K562 (cell line): ENCODE measurements at regions not wholly inside any gene's neighbourhood (a gene's known extent, or its start where the extent isn't known, plus 50 kb on each side); places are given as distances from the start of the nearest gene placed in this dataset.

ENCODE experiments used
- ATAC-seq: fragments of 200-7000 bp; cut with Tn5 transposase; 3 replicates; pipeline ENCODE4 v1.9.1; 2020; ENCODE audit warnings: moderate library complexity
- BruUV-seq: library from RNA; stranded (reverse); fragments of 400-500 nt; replicated peaks from 2 replicates; lab custom pipeline; 2021; lab: Mats Ljungman, UMichigan
- CTCF ChIA-PET: fragments of 300-600 bp; formaldehyde crosslinking; extraction: SDS; loops from one replicate; lab custom pipeline; 2021; ENCODE audit warnings: low intra/inter-chr PET ratio; lab: Yijun Ruan, JAX
- POLR2A ChIA-PET: fragments of 300-600, 350-650 bp; sonication (Branson Sonifier 250); formaldehyde crosslinking; extraction: SDS; loops from one replicate; lab custom pipeline; 2021; ENCODE audit warnings: antibody characterized with exemption, inconsistent platforms; lab: Yijun Ruan, JAX
- DNase-seq, 4 experiments: peaks; one replicate each; pipeline versions ENCODE4 v3.0.0 to v3.0.0-alpha.2; 2011 to 2018; ENCODE audit warnings: low spot score in 3 of 4, mixed read lengths in 3 of 4; ENCODE audit errors: extremely low read depth in 1 of 4
- FAIRE-seq: peaks from 2 replicates; lab custom pipeline; 2011; peaks lifted over from hg19 to GRCh38; lab: Jason Lieb, UNC
- H2AFZ ChIP-seq: 2 replicates; pipeline ENCODE4 v1.6.0; 2011; ENCODE audit warnings: low read depth, low read length, control low read depth, inconsistent platforms
- H3K27ac ChIP-seq: fragments of 200-600 bp; 3 replicates; pipeline ENCODE4 v1.8.0; 2011; ENCODE audit warnings: low read depth, mild to moderate bottlenecking, control low read depth, inconsistent platforms, low read length, moderate library complexity, mixed read lengths; ENCODE audit errors: extremely low read depth
- H3K27me3 ChIP-seq, 2 experiments: fragments of 300-600 bp in 1 of 2; 2 replicates in 1 of 2; 3 replicates in 1 of 2; pipeline versions ENCODE4 v1.6.0 to v1.8.0; 2011; ENCODE audit warnings: inconsistent platforms in 2 of 2, low read length in 2 of 2, mild to moderate bottlenecking in 1 of 2, mixed read lengths in 1 of 2, moderate library complexity in 1 of 2; ENCODE audit not compliant: control insufficient read depth in 2 of 2, insufficient read depth in 2 of 2
- H3K36me3 ChIP-seq: fragments of 300-600 bp; 3 replicates; pipeline ENCODE4 v1.8.0; 2011; ENCODE audit warnings: mild to moderate bottlenecking, low read length, inconsistent platforms; ENCODE audit not compliant: control insufficient read depth, insufficient read depth
- H3K4me1 ChIP-seq, 2 experiments: fragments of 200-600 bp in 1 of 2; replicated peaks in 1 of 2; 2 replicates in 1 of 2; 3 replicates in 1 of 2; pipeline versions ENCODE4 v1.5.1 to v1.8.0; 2011; ENCODE audit warnings: inconsistent platforms in 2 of 2, low read length in 2 of 2, mild to moderate bottlenecking in 1 of 2, mixed read lengths in 1 of 2, moderate library complexity in 1 of 2; ENCODE audit not compliant: control insufficient read depth in 2 of 2, insufficient read depth in 2 of 2
- H3K4me2 ChIP-seq: 2 replicates; pipeline ENCODE4 v1.6.1; 2011; ENCODE audit warnings: low read length, control low read depth, inconsistent platforms, mixed read lengths; ENCODE audit not compliant: insufficient read depth
- H3K4me3 ChIP-seq: fragments of 200-600 bp; sonication (generic), shearing (Covaris generic); 2 replicates; pipeline ENCODE4 v1.5.1; 2016; ENCODE audit warnings: control low read depth, inconsistent platforms
- H3K79me2 ChIP-seq: fragments of 200-600 bp; 3 replicates; pipeline ENCODE4 v1.8.0; 2011; ENCODE audit warnings: low read length, inconsistent platforms; ENCODE audit not compliant: control insufficient read depth, insufficient read depth
- H3K9ac ChIP-seq, 2 experiments: 2 replicates each; pipeline versions ENCODE4 v1.6.0 to v1.6.1; 2011; ENCODE audit warnings: low read depth in 2 of 2, low read length in 2 of 2, control low read depth in 1 of 2, inconsistent platforms in 1 of 2, mild to moderate bottlenecking in 1 of 2, mixed read lengths in 1 of 2; ENCODE audit not compliant: insufficient read depth in 1 of 2
- H3K9me1 ChIP-seq: one replicate; pipeline ENCODE4 v1.6.0; 2011; ENCODE audit warnings: inconsistent platforms, mild to moderate bottlenecking, low read length, moderate library complexity; ENCODE audit not compliant: control insufficient read depth, insufficient read depth
- H3K9me3 ChIP-seq: replicated peaks from 2 replicates; pipeline ENCODE4 v1.5.1; 2011; ENCODE audit warnings: low read depth, low read length, inconsistent platforms; ENCODE audit not compliant: control insufficient read depth, insufficient read depth
- H4K20me1 ChIP-seq: replicated peaks from 2 replicates; pipeline ENCODE4 v1.6.1; 2011; ENCODE audit warnings: low read length, inconsistent platforms, mixed read lengths; ENCODE audit not compliant: control insufficient read depth, insufficient read depth
- MCM7 ChIP-seq, 2 experiments: fragments of 450-650 bp; IDR thresholded peaks; 2 replicates each; pipeline ENCODE4 v1.6.1; 2016 to 2018
- THRA ChIP-seq: fragments of 450-650 bp; IDR thresholded peaks from 2 replicates; pipeline ENCODE4 v1.6.1; 2017; ENCODE audit warnings: mild to moderate bottlenecking, moderate library complexity
- ZNF263 ChIP-seq: sonication (generic); formaldehyde crosslinking; IDR thresholded peaks from 2 replicates; pipeline ENCODE4 v1.8.0; 2022; ENCODE audit warnings: mild to moderate bottlenecking, missing genetic modification reagents, borderline replicate concordance
- ZNF436 ChIP-seq: fragments of 250-450, 450-650 bp; sonication (Bioruptor Pico); formaldehyde crosslinking; IDR thresholded peaks from 2 replicates; pipeline ENCODE4 v1.7.0; 2020; ENCODE audit warnings: mild to moderate bottlenecking
- WGBS: fragments of 100-300 bp; shearing (Covaris generic); methylation state at CpG from one replicate; pipeline ENCODE4 v1.1.6; 2016; ENCODE audit warnings: low coverage, mixed read lengths; ENCODE audit not compliant: insufficient coverage; ENCODE audit errors: missing lambda C conversion rate; 5-methylcytosine and 5-hydroxymethylcytosine counted together
- in situ Hi-C: fragments of 300-500 bp; cut with MboI; formaldehyde crosslinking; loops from 4 replicates; pipeline ENCODE4 v1.15.0; 2018; ENCODE audit warnings: inconsistent platforms, mixed read lengths
- intact Hi-C: fragments of 100-400 bp; cut with micrococcal nuclease; formaldehyde crosslinking; loops from 2 replicates; pipeline ENCODE4 v1.14.2; 2022
- TF ChIP-seq, protein P1 (sequence below): fragments of 450-650 bp; IDR thresholded peaks from 2 replicates; pipeline ENCODE4 v1.6.1; 2016; ENCODE audit warnings: mild to moderate bottlenecking

- Histone ChIP-seq H2AFZ (no peak overlapping the region), H3K36me3 (no peaks in the 10 kb centered on the region), H3K9me3 (no peaks in the 10 kb centered on the region), H3K4me2 (no peak overlapping the region), H4K20me1 (no peaks in the 10 kb centered on the region), H3K4me1 (no peaks in the 10 kb centered on the region), H3K4me3 (no peak overlapping the region), H3K27ac (no peak overlapping the region), H3K9ac (no peak overlapping the region), H3K9me1 (no peaks in the 10 kb centered on the region), H3K27me3 (no peaks in the 10 kb centered on the region), H3K79me2 (no peaks in the 10 kb centered on the region)
- in situ Hi-C loops = no loop called here
- TF ChIP-seq ZNF263 (CRISPR knock-in tag) (no peak), MCM7 (IDR thresholded peaks at IDR 0.05) (no peak), ZNF436 (no peak), THRA (no peak)
- TF ChIP-seq, protein P1, sequence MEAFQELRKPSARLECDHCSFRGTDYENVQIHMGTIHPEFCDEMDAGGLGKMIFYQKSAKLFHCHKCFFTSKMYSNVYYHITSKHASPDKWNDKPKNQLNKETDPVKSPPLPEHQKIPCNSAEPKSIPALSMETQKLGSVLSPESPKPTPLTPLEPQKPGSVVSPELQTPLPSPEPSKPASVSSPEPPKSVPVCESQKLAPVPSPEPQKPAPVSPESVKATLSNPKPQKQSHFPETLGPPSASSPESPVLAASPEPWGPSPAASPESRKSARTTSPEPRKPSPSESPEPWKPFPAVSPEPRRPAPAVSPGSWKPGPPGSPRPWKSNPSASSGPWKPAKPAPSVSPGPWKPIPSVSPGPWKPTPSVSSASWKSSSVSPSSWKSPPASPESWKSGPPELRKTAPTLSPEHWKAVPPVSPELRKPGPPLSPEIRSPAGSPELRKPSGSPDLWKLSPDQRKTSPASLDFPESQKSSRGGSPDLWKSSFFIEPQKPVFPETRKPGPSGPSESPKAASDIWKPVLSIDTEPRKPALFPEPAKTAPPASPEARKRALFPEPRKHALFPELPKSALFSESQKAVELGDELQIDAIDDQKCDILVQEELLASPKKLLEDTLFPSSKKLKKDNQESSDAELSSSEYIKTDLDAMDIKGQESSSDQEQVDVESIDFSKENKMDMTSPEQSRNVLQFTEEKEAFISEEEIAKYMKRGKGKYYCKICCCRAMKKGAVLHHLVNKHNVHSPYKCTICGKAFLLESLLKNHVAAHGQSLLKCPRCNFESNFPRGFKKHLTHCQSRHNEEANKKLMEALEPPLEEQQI = no peak
- ATAC-seq = no peak
- DNase-seq = no peak
- ChIA-PET CTCF (no interaction called here), POLR2A (interaction anchor here (0.6 kb wide), 1 partner anchor 11 kb away, joined by 3 read pairs; no protein-coding TSS in a partner anchor)
- no peak for FAIRE-seq
- intact Hi-C loops = no loop called here
- no TSS peak for BruUV-seq
- WGBS = 0% methylated on average over 4 of the region's 4 CpGs
Measured at GRCh38 chr14:27391331-27391730, 793.5 kb upstream of the NOVA1 start.
